Mesenchymal stem cell (in vitro differentiated cells and primary cell): ENCODE measurements at regions not wholly inside any gene's neighbourhood (a gene's known extent, or its start where the extent isn't known, plus 50 kb on each side); places are given as distances from the start of the nearest gene placed in this dataset.

Experiments
- DNase-seq: peaks from one replicate; pipeline ENCODE4 v3.0.0-alpha.2; 2013
- H2AFZ ChIP-seq: one replicate; pipeline ENCODE4 v1.6.1; 2013; ENCODE audit warnings: low read depth, mild to moderate bottlenecking, control low read depth, inconsistent platforms, low read length, moderate library complexity
- H2AK5ac ChIP-seq: 2 replicates; pipeline ENCODE4 v1.6.1; 2013; ENCODE audit warnings: low read length, moderate library complexity, mild to moderate bottlenecking, inconsistent platforms; ENCODE audit not compliant: severe bottlenecking
- H2BK120ac ChIP-seq: one replicate; pipeline ENCODE4 v1.6.1; 2013; ENCODE audit warnings: low read depth, mild to moderate bottlenecking, inconsistent platforms, low read length, moderate library complexity
- H2BK12ac ChIP-seq, 2 experiments: one replicate each; pipeline ENCODE4 v1.6.1; 2013; ENCODE audit warnings: inconsistent platforms in 2 of 2, low read length in 2 of 2, mild to moderate bottlenecking in 2 of 2, moderate library complexity in 2 of 2, control low read depth in 1 of 2
- H2BK15ac ChIP-seq: one replicate; pipeline ENCODE4 v1.6.1; 2013; ENCODE audit warnings: mild to moderate bottlenecking, low read depth, inconsistent platforms; ENCODE audit not compliant: poor library complexity, severe bottlenecking
- H2BK5ac ChIP-seq: 2 replicates; pipeline ENCODE4 v1.6.1; 2013; ENCODE audit warnings: low read depth, mild to moderate bottlenecking, low read length, control low read depth, inconsistent platforms; ENCODE audit not compliant: poor library complexity, severe bottlenecking
- H3K14ac ChIP-seq, 2 experiments: one replicate each; pipeline ENCODE4 v1.6.1; 2013; ENCODE audit warnings: inconsistent platforms in 2 of 2, low read length in 2 of 2, control low read depth in 1 of 2, mild to moderate bottlenecking in 1 of 2, moderate library complexity in 1 of 2
- H3K18ac ChIP-seq, 2 experiments: one replicate each; pipeline ENCODE4 v1.6.1; 2013; ENCODE audit warnings: inconsistent platforms in 2 of 2, low read length in 2 of 2, control low read depth in 1 of 2, low read depth in 1 of 2, mild to moderate bottlenecking in 1 of 2
- H3K23ac ChIP-seq, 2 experiments: one replicate each; pipeline ENCODE4 v1.6.1; 2013; ENCODE audit warnings: inconsistent platforms in 2 of 2, low read length in 2 of 2, mild to moderate bottlenecking in 2 of 2, moderate library complexity in 2 of 2, control low read depth in 1 of 2
- H3K27ac ChIP-seq: 2 replicates; pipeline ENCODE4 v1.5.1; 2013; ENCODE audit warnings: mild to moderate bottlenecking, moderate library complexity, low read length, control low read depth, inconsistent platforms; ENCODE audit not compliant: poor library complexity, severe bottlenecking
- H3K27me3 ChIP-seq, 2 experiments: 2 replicates each; pipeline versions ENCODE4 v1.6.1 to v1.7.0; 2013; ENCODE audit warnings: low read length in 2 of 2, mild to moderate bottlenecking in 2 of 2, moderate library complexity in 2 of 2, control low read depth in 1 of 2, inconsistent platforms in 1 of 2; ENCODE audit not compliant: control insufficient read depth in 1 of 2, insufficient read depth in 1 of 2
- H3K36me3 ChIP-seq, 2 experiments: 2 replicates each; pipeline versions ENCODE4 v1.6.1 to v1.7.0; 2013; ENCODE audit warnings: low read length in 2 of 2, control low read depth in 1 of 2, inconsistent platforms in 1 of 2, low read depth in 1 of 2, mild to moderate bottlenecking in 1 of 2; ENCODE audit not compliant: insufficient read depth in 2 of 2, control insufficient read depth in 1 of 2
- H3K4ac ChIP-seq, 2 experiments: one replicate each; pipeline ENCODE4 v1.6.1; 2013; ENCODE audit warnings: inconsistent platforms in 2 of 2, low read length in 2 of 2, mild to moderate bottlenecking in 2 of 2, moderate library complexity in 2 of 2, control low read depth in 1 of 2, low read depth in 1 of 2
- H3K4me1 ChIP-seq: 2 replicates; pipeline ENCODE4 v1.6.1; 2013; ENCODE audit warnings: low read depth, low read length, control low read depth; ENCODE audit not compliant: control insufficient read depth, insufficient read depth
- H3K4me2 ChIP-seq: 2 replicates; pipeline ENCODE4 v1.6.1; 2013; ENCODE audit warnings: low read length, mild to moderate bottlenecking, inconsistent platforms; ENCODE audit not compliant: poor library complexity, severe bottlenecking
- H3K4me3 ChIP-seq, 2 experiments: 2 replicates each; pipeline versions ENCODE4 v1.5.1 to v1.7.0; 2013; ENCODE audit warnings: low read length in 2 of 2, mild to moderate bottlenecking in 2 of 2, control low read depth in 1 of 2, low read depth in 1 of 2; ENCODE audit not compliant: insufficient read depth in 1 of 2
- H3K79me1 ChIP-seq: replicated peaks from 2 replicates; pipeline ENCODE4 v1.6.1; 2013; ENCODE audit warnings: mild to moderate bottlenecking, control low read depth, low read length, inconsistent platforms; ENCODE audit not compliant: poor library complexity, severe bottlenecking
- H3K9ac ChIP-seq: 2 replicates; pipeline ENCODE4 v1.7.0; 2013; ENCODE audit warnings: mild to moderate bottlenecking, low read length, moderate library complexity
- H3K9me3 ChIP-seq: 2 replicates; pipeline ENCODE4 v1.7.0; 2013; ENCODE audit warnings: mild to moderate bottlenecking, low read length; ENCODE audit not compliant: control insufficient read depth
- H4K8ac ChIP-seq: one replicate; pipeline ENCODE4 v1.6.1; 2013; ENCODE audit warnings: inconsistent platforms, mild to moderate bottlenecking, low read length, moderate library complexity
- H4K91ac ChIP-seq: one replicate; pipeline ENCODE4 v1.6.1; 2013; ENCODE audit warnings: mild to moderate bottlenecking, low read length, inconsistent platforms
- WGBS: methylation state at CpG from one replicate; pipeline ENCODE4 v1.1.7; 2013; ENCODE audit warnings: mixed read lengths; 5-methylcytosine and 5-hydroxymethylcytosine counted together

GRCh38 chr7:126213876-126214275, 1038.9 kb downstream of the GRM8 start:
- Histone ChIP-seq H2BK12ac (no peak overlapping the region), H3K18ac (no peak overlapping the region), H3K79me1 (no peaks in the 10 kb centered on the region), H2BK5ac (no peak overlapping the region), H3K23ac (no peak overlapping the region), H3K27me3 (no peaks in the 10 kb centered on the region), H3K36me3 (no peaks in the 10 kb centered on the region), H4K91ac (no peak overlapping the region), H2BK120ac (no peak overlapping the region), H2AFZ (no peak overlapping the region), H3K4me2 (no peak overlapping the region), H3K4ac (no peak overlapping the region), H3K14ac (no peak overlapping the region), H2BK15ac (no peak overlapping the region), H4K8ac (no peak overlapping the region), H3K4me3 (no peak overlapping the region), H3K4me1 (no peaks in the 10 kb centered on the region), H2AK5ac (no peak overlapping the region), H3K9ac (no peak overlapping the region), H3K27ac (no peak overlapping the region), H3K9me3 (peaks cover 21% of the 10 kb centered on the region)
- no peak for DNase-seq
- WGBS = no CpG with 5 or more reads among the region's 1 CpG

- no peak overlapping the region for H2BK12ac ChIP-seq
- no peaks in the 10 kb centered on the region for H3K27me3 ChIP-seq
- no peak for DNase-seq
- no peak overlapping the region for H3K4me2 ChIP-seq
- H3K36me3 ChIP-seq = no peaks in the 10 kb centered on the region
- H3K18ac ChIP-seq = no peak overlapping the region
- H4K8ac ChIP-seq = no peak overlapping the region
- no peak overlapping the region for H4K91ac ChIP-seq
- no peak overlapping the region for H2BK15ac ChIP-seq
- no peaks in the 10 kb centered on the region for H3K4me1 ChIP-seq
- H2AFZ ChIP-seq = no peak overlapping the region
- no peak overlapping the region for H2BK5ac ChIP-seq
- no peak overlapping the region for H3K23ac ChIP-seq
- H3K4ac ChIP-seq = no peak overlapping the region
- H3K4me3 ChIP-seq = no peak overlapping the region
- H3K14ac ChIP-seq = no peak overlapping the region
- no peak overlapping the region for H3K9ac ChIP-seq
- H3K79me1 ChIP-seq = no peaks in the 10 kb centered on the region
- H3K9me3 ChIP-seq = peaks cover 19% of the 10 kb centered on the region
- no peak overlapping the region for H2BK120ac ChIP-seq
- no peak overlapping the region for H3K27ac ChIP-seq
- H2AK5ac ChIP-seq = no peak overlapping the region
Observed at GRCh38 chr7:126211875-126212274, 1040.9 kb downstream of the GRM8 start.

GRCh38 chr7:126210707-126211106, 1042.0 kb downstream of the GRM8 start:
- H4K91ac ChIP-seq = no peak overlapping the region
- no peak for DNase-seq

GRCh38 chr7:126203185-126203584, 1049.6 kb downstream of the GRM8 start:
- no peak overlapping the region for H3K18ac ChIP-seq

More at GRCh38 chr7:126210707-126211106, 1042.0 kb downstream of the GRM8 start:
- no peak overlapping the region for H3K4me2 ChIP-seq
- H3K14ac ChIP-seq = no peak overlapping the region
- H2AK5ac ChIP-seq = no peak overlapping the region
- no peaks in the 10 kb centered on the region for H3K36me3 ChIP-seq
- H3K4me1 ChIP-seq = no peaks in the 10 kb centered on the region
- no peak overlapping the region for H3K4ac ChIP-seq
- no peak overlapping the region for H3K4me3 ChIP-seq
- peaks cover 17% of the 10 kb centered on the region for H3K9me3 ChIP-seq
- H2BK120ac ChIP-seq = no peak overlapping the region
- H2AFZ ChIP-seq = no peak overlapping the region
- H3K27ac ChIP-seq = no peak overlapping the region
- no peak overlapping the region for H3K18ac ChIP-seq
- no peak overlapping the region for H2BK12ac ChIP-seq
- no peak overlapping the region for H3K9ac ChIP-seq
- no peak overlapping the region for H3K23ac ChIP-seq
- no peaks in the 10 kb centered on the region for H3K79me1 ChIP-seq
- H3K27me3 ChIP-seq = no peaks in the 10 kb centered on the region
- no peak overlapping the region for H2BK15ac ChIP-seq
- no peak overlapping the region for H4K8ac ChIP-seq
- no peak overlapping the region for H2BK5ac ChIP-seq

More at GRCh38 chr7:126203185-126203584, 1049.6 kb downstream of the GRM8 start:
- Histone ChIP-seq H3K4me3 (no peak overlapping the region), H2BK12ac (no peak overlapping the region), H2BK5ac (no peak overlapping the region), H2AK5ac (no peak overlapping the region), H3K27me3 (no peaks in the 10 kb centered on the region), H3K4me1 (no peaks in the 10 kb centered on the region), H2AFZ (no peak overlapping the region), H3K27ac (no peak overlapping the region), H2BK120ac (no peak overlapping the region), H3K23ac (no peak overlapping the region), H3K9ac (no peak overlapping the region), H3K4me2 (no peak overlapping the region), H4K8ac (no peak overlapping the region), H3K14ac (no peak overlapping the region), H3K4ac (no peak overlapping the region), H2BK15ac (no peak overlapping the region), H3K36me3 (no peaks in the 10 kb centered on the region), H4K91ac (no peak overlapping the region), H3K9me3 (peaks cover 4% of the 10 kb centered on the region), H3K79me1 (no peaks in the 10 kb centered on the region)
- DNase-seq = no peak
- 9% methylated on average over 1 of the region's 1 CpG for WGBS
